OCI-LY1 (cell line): ENCODE measurements at regions not wholly inside any gene's neighbourhood (a gene's known extent, or its start where the extent isn't known, plus 50 kb on each side); places are given as distances from the start of the nearest gene placed in this dataset.

Experiments used
- H2AFZ ChIP-seq: fragments of 200-600 bp; sonication (generic), shearing (Covaris generic); 2 replicates; pipeline ENCODE4 v1.6.0; 2014; ENCODE audit warnings: antibody characterized with exemption, mild to moderate bottlenecking, low read length
- H3F3A ChIP-seq: fragments of 200-600 bp; sonication (generic), shearing (Covaris generic); 2 replicates; pipeline ENCODE4 v1.6.0; 2014; ENCODE audit warnings: mild to moderate bottlenecking, antibody characterized with exemption, low read length, moderate library complexity; ENCODE audit not compliant: insufficient read depth
- H3K27ac ChIP-seq: fragments of 200-600 bp; sonication (generic); 2 replicates; pipeline ENCODE4 v1.5.1; 2014; ENCODE audit warnings: low read length, mixed run types, mild to moderate bottlenecking, low read depth; ENCODE audit not compliant: poor library complexity, severe bottlenecking
- H3K27me3 ChIP-seq: fragments of 200-600 bp; sonication (generic); 2 replicates; pipeline ENCODE4 v1.6.0; 2014; ENCODE audit warnings: antibody characterized with exemption, mild to moderate bottlenecking, low read length, moderate library complexity; ENCODE audit not compliant: insufficient read depth
- H3K36me3 ChIP-seq: fragments of 200-600 bp; sonication (generic); 2 replicates; pipeline ENCODE4 v1.6.1; 2014; ENCODE audit warnings: mild to moderate bottlenecking, antibody characterized with exemption, low read length, moderate library complexity, mixed read lengths; ENCODE audit not compliant: insufficient read depth
- H3K4me1 ChIP-seq: fragments of 200-600 bp; sonication (generic); 2 replicates; pipeline ENCODE4 v1.5.1; 2014; ENCODE audit warnings: mild to moderate bottlenecking, low read length, moderate library complexity; ENCODE audit not compliant: insufficient read depth, severe bottlenecking
- H3K4me2 ChIP-seq: fragments of 200-600 bp; sonication (generic), shearing (Covaris generic); 2 replicates; pipeline ENCODE4 v1.6.1; 2014; ENCODE audit warnings: low read length
- H3K4me3 ChIP-seq: fragments of 200-600 bp; sonication (generic); 2 replicates; pipeline ENCODE4 v1.5.1; 2014; ENCODE audit warnings: low read length, low read depth, mild to moderate bottlenecking, mixed read lengths; ENCODE audit not compliant: poor library complexity, severe bottlenecking
- H3K79me2 ChIP-seq: fragments of 200-600 bp; shearing (Covaris generic); 2 replicates; pipeline ENCODE4 v1.6.1; 2016; ENCODE audit warnings: mixed run types, low read length, mixed read lengths; ENCODE audit not compliant: insufficient read depth
- H3K9ac ChIP-seq: fragments of 200-600 bp; sonication (generic), shearing (Covaris generic); 2 replicates; pipeline ENCODE4 v1.6.1; 2014; ENCODE audit warnings: mild to moderate bottlenecking, low read length, mixed read lengths
- H3K9me2 ChIP-seq: fragments of 200-600 bp; sonication (generic), shearing (Covaris generic); 2 replicates; pipeline ENCODE4 v1.6.1; 2014; ENCODE audit warnings: low read depth, mild to moderate bottlenecking, low read length, mixed read lengths
- H3K9me3 ChIP-seq: fragments of 200-600 bp; shearing (Covaris generic); 2 replicates; pipeline ENCODE4 v1.6.1; 2014; ENCODE audit warnings: low read length, mixed read lengths
- H4K20me1 ChIP-seq: fragments of 200-600 bp; sonication (generic), shearing (Covaris generic); 2 replicates; pipeline ENCODE4 v1.6.0; 2016; ENCODE audit warnings: mild to moderate bottlenecking, low read length; ENCODE audit not compliant: insufficient read depth
- EZH2 ChIP-seq: fragments of 200-600 bp; sonication (generic), shearing (Covaris generic); IDR thresholded peaks from 2 replicates; pipeline ENCODE4 v1.8.0; 2017; ENCODE audit warnings: borderline replicate concordance, mixed run types, mild to moderate bottlenecking, antibody characterized with exemption, low read length, moderate library complexity, mixed read lengths
- TF ChIP-seq, protein P1 (sequence below): fragments of 200-600 bp; sonication (generic), shearing (Covaris generic); IDR thresholded peaks from 2 replicates; pipeline ENCODE4 v1.5.1; 2017; ENCODE audit warnings: mild to moderate bottlenecking, antibody characterized with exemption, low read length, moderate library complexity, mixed read lengths

DNA sequence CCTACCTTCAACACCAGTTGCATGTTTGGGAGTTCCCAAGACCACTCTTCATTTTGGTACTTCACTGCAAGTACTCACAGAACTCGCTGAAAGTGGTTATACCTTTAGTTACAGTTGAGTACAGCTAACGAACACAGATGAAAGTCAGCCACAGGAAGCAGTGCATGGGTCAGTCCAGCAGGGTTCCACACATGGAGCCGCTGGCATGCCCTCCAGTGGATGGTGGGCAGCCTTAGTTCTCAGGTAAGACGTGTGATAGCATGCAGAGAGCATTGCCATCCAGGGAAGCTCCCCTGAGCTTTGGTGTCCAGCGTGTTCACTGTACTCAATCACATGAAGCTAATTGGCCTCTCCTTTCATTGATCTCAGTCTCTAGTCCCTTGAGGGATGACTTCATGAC lies 815.3 kb downstream of the RNF144A start:
- Histone ChIP-seq H3K27ac (no peak overlapping the region), H3K4me2 (no peak overlapping the region), H3K9me3 (no peaks in the 10 kb centered on the region), H4K20me1 (no peaks in the 10 kb centered on the region), H3K4me3 (no peak overlapping the region), H2AFZ (no peak overlapping the region), H3K9ac (no peak overlapping the region), H3K79me2 (no peaks in the 10 kb centered on the region), H3K36me3 (no peaks in the 10 kb centered on the region), H3K4me1 (no peaks in the 10 kb centered on the region), H3K9me2 (no peaks in the 10 kb centered on the region), H3K27me3 (no peaks in the 10 kb centered on the region), H3F3A (no peaks in the 10 kb centered on the region)
- TF ChIP-seq EZH2, result no peak
- TF ChIP-seq, protein P1, sequence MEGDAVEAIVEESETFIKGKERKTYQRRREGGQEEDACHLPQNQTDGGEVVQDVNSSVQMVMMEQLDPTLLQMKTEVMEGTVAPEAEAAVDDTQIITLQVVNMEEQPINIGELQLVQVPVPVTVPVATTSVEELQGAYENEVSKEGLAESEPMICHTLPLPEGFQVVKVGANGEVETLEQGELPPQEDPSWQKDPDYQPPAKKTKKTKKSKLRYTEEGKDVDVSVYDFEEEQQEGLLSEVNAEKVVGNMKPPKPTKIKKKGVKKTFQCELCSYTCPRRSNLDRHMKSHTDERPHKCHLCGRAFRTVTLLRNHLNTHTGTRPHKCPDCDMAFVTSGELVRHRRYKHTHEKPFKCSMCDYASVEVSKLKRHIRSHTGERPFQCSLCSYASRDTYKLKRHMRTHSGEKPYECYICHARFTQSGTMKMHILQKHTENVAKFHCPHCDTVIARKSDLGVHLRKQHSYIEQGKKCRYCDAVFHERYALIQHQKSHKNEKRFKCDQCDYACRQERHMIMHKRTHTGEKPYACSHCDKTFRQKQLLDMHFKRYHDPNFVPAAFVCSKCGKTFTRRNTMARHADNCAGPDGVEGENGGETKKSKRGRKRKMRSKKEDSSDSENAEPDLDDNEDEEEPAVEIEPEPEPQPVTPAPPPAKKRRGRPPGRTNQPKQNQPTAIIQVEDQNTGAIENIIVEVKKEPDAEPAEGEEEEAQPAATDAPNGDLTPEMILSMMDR, result no peak

DNA sequence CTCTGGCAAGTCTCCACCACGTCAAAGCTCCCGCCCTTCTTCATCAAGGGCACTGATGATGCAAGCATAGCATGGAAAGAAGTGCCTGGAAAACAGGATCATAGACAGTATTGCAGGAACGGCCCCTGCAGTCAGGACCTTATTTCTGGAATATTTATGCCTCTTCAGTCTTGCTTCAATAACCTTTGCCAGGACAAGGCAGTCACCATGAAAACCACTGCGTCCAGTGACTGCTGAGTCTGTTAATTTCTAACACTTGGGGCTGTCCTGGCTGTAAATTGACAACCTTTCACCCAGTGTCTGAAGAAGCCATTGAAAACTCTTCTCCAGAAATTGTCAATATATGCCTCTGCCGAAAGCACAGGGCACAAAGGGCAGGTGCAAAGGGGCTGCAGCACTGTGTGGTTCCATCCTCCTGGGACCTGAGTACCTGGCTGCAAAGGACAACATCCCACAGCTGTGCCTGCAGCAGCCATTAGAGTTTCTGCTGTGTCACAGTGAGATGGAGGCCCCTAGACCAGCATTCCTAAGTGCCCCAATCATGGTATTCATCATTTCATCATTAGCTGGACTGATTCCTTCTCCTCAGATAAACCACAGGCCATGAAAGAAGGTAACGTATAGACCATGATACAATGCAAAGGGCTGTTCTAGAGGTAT lies 819.6 kb downstream of the RNF144A start:
- H2AFZ ChIP-seq, result no peak overlapping the region
- H3K4me3 ChIP-seq, result no peak overlapping the region
- TF ChIP-seq, protein P1, result no peak
- no peak for TF ChIP-seq EZH2
- no peaks in the 10 kb centered on the region for H3K9me3 ChIP-seq
- no peaks in the 10 kb centered on the region for H3K9me2 ChIP-seq
- no peaks in the 10 kb centered on the region for H3K36me3 ChIP-seq
- H3K27ac ChIP-seq, result no peak overlapping the region
- H3K79me2 ChIP-seq, result no peaks in the 10 kb centered on the region
- H3K4me1 ChIP-seq, result no peaks in the 10 kb centered on the region
- H3F3A ChIP-seq, result no peaks in the 10 kb centered on the region
- no peak overlapping the region for H3K4me2 ChIP-seq
- no peaks in the 10 kb centered on the region for H3K27me3 ChIP-seq
- H4K20me1 ChIP-seq, result no peaks in the 10 kb centered on the region
- no peak overlapping the region for H3K9ac ChIP-seq

DNA sequence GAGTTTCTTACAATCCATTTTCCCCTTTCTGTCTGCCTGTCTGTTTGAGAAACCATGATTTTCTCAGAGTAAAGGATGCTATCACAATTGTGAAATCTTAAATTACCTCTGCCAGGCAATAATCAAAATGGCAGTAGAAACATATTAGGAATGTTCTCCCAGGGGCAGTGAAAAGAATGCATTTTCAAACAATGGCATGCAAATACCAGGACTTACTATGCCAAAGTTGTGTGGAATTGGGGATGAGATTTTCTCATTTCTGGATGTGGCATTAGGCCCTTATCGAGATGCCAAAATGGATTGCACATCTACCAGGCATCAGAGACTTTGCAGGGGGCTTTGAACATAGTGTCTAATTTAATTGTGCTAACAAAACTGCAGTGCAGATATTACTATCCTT lies 821.4 kb downstream of the RNF144A start:
- Histone ChIP-seq H3K4me1 (no peaks in the 10 kb centered on the region), H3K36me3 (no peaks in the 10 kb centered on the region), H4K20me1 (no peaks in the 10 kb centered on the region), H3K9ac (no peak overlapping the region), H3K27ac (no peak overlapping the region), H3K4me2 (no peak overlapping the region), H3K27me3 (no peaks in the 10 kb centered on the region), H3K79me2 (no peaks in the 10 kb centered on the region), H3K9me3 (no peaks in the 10 kb centered on the region), H3K9me2 (no peaks in the 10 kb centered on the region), H2AFZ (no peak overlapping the region), H3F3A (no peaks in the 10 kb centered on the region), H3K4me3 (no peak overlapping the region)
- TF ChIP-seq, protein P1, result no peak
